GM23338 (cell line): ENCODE measurements at regions not wholly inside any gene's neighbourhood (a gene's known extent, or its start where the extent isn't known, plus 50 kb on each side); places are given as distances from the start of the nearest gene placed in this dataset.

Source experiments
- ATAC-seq: fragments of 200-7000 bp; cut with Tn5 transposase; 3 replicates; pipeline ENCODE4 v1.9.1; 2020
- DNase-seq: peaks from one replicate; pipeline ENCODE4 v3.0.0-alpha.2; 2015; ENCODE audit warnings: low spot score
- H2AFZ ChIP-seq: fragments of 200-600 bp; sonication (generic); 2 replicates; pipeline ENCODE4 v1.8.0; 2016; ENCODE audit warnings: antibody characterized with exemption, mild to moderate bottlenecking, moderate library complexity
- H3F3A ChIP-seq: fragments of 200-600 bp; sonication (generic); replicated peaks from 2 replicates; pipeline ENCODE4 v1.8.0; 2017; ENCODE audit warnings: antibody characterized with exemption, mixed run types, low read depth
- H3K27ac ChIP-seq: fragments of 200-600 bp; sonication (generic); 2 replicates; pipeline ENCODE4 v1.6.1; 2016; ENCODE audit warnings: low read depth
- H3K27me3 ChIP-seq: fragments of 200-600 bp; sonication (generic); 2 replicates; pipeline ENCODE4 v1.8.0; 2016; ENCODE audit warnings: mild to moderate bottlenecking, mixed run types, moderate library complexity; ENCODE audit not compliant: insufficient read depth
- H3K36me3 ChIP-seq: fragments of 200-600 bp; sonication (generic); 2 replicates; pipeline ENCODE4 v1.8.0; 2016; ENCODE audit warnings: mild to moderate bottlenecking; ENCODE audit not compliant: insufficient read depth
- H3K4me1 ChIP-seq: fragments of 200-600 bp; sonication (generic); 2 replicates; pipeline ENCODE4 v1.8.0; 2016; ENCODE audit warnings: mild to moderate bottlenecking, moderate library complexity; ENCODE audit not compliant: insufficient read depth
- H3K4me2 ChIP-seq: fragments of 200-600 bp; sonication (generic); 2 replicates; pipeline ENCODE4 v1.7.1; 2017; ENCODE audit warnings: mixed run types
- H3K4me3 ChIP-seq: fragments of 200-600 bp; sonication (generic); 2 replicates; pipeline ENCODE4 v1.6.1; 2016; ENCODE audit warnings: mixed run types
- H3K79me2 ChIP-seq: fragments of 200-600 bp; sonication (generic); replicated peaks from 2 replicates; pipeline ENCODE4 v1.8.0; 2017; ENCODE audit warnings: mild to moderate bottlenecking; ENCODE audit not compliant: insufficient read depth
- H3K9me2 ChIP-seq: fragments of 200-600 bp; sonication (generic); 2 replicates; pipeline ENCODE4 v1.8.0; 2017; ENCODE audit not compliant: insufficient read depth
- H4K20me1 ChIP-seq: fragments of 200-600 bp; sonication (generic); replicated peaks from 2 replicates; pipeline ENCODE4 v1.8.0; 2017; ENCODE audit warnings: mild to moderate bottlenecking; ENCODE audit not compliant: insufficient read depth
- H3K27ac Mint-ChIP-seq: 2 replicates; pipeline ENCODE4 v1.8.0; 2020; ENCODE audit warnings: inconsistent platforms, mild to moderate bottlenecking, moderate library complexity, mixed read lengths
- H3K27me3 Mint-ChIP-seq: 3 replicates; pipeline ENCODE4 v1.8.0; 2022; ENCODE audit warnings: low read depth, mild to moderate bottlenecking, moderate library complexity, mixed read lengths, inconsistent platforms; ENCODE audit not compliant: insufficient read depth, poor library complexity
- H3K36me3 Mint-ChIP-seq: 3 replicates; pipeline ENCODE4 v1.8.0; 2021; ENCODE audit warnings: low read depth, mild to moderate bottlenecking, inconsistent platforms, moderate library complexity, mixed read lengths
- H3K4me1 Mint-ChIP-seq: 3 replicates; pipeline ENCODE4 v1.8.0; 2020; ENCODE audit warnings: mild to moderate bottlenecking, inconsistent platforms, mixed read lengths
- H3K4me3 Mint-ChIP-seq: 3 replicates; pipeline ENCODE4 v1.8.0; 2021; ENCODE audit warnings: moderate library complexity, mild to moderate bottlenecking, inconsistent platforms, mixed read lengths
- H3K9me3 Mint-ChIP-seq: 3 replicates; pipeline ENCODE4 v1.8.0; 2020; ENCODE audit warnings: moderate library complexity, mild to moderate bottlenecking, inconsistent platforms, mixed read lengths
- CREB1 ChIP-seq: fragments of 250-450 bp; sonication (Bioruptor Pico); IDR thresholded peaks from 2 replicates; pipeline ENCODE4 v1.5.0; 2020; ENCODE audit warnings: low read depth, mild to moderate bottlenecking, moderate library complexity
- CTCF ChIP-seq, 2 experiments: fragments of 200-600 bp in 1 of 2; sonication (generic) in 1 of 2; conservative IDR thresholded peaks; 2 replicates each; pipeline versions ENCODE4 v1.5.1 to v1.6.1; 2016 to 2017; ENCODE audit warnings: antibody characterized with exemption in 2 of 2, low read depth in 2 of 2, mild to moderate bottlenecking in 2 of 2, moderate library complexity in 1 of 2
- EZH2 ChIP-seq: fragments of 200-600 bp; sonication (generic); IDR thresholded peaks from one replicate; pipeline ENCODE4 v1.8.0; 2017; ENCODE audit warnings: antibody characterized with exemption, mild to moderate bottlenecking, low read depth; ENCODE audit not compliant: unreplicated experiment
- JUNB ChIP-seq: IDR thresholded peaks from one replicate; pipeline ENCODE4 v1.6.1; 2016; ENCODE audit warnings: antibody characterized with exemption; ENCODE audit not compliant: unreplicated experiment
- REST ChIP-seq: IDR thresholded peaks from one replicate; pipeline ENCODE4 v1.6.1; 2018; ENCODE audit warnings: antibody characterized with exemption; ENCODE audit not compliant: unreplicated experiment
- STAT1 ChIP-seq: IDR thresholded peaks from one replicate; pipeline ENCODE4 v1.6.1; 2016; ENCODE audit warnings: antibody characterized with exemption; ENCODE audit not compliant: unreplicated experiment
- ZNF331 ChIP-seq: fragments of 250-450 bp; sonication (Bioruptor Pico); IDR thresholded peaks from 2 replicates; pipeline ENCODE4 v1.5.0; 2020; ENCODE audit warnings: low read depth, mild to moderate bottlenecking, moderate library complexity
- TF ChIP-seq, protein P1 (sequence below): fragments of 250-450 bp; sonication (Bioruptor Pico); IDR thresholded peaks from 2 replicates; pipeline ENCODE4 v1.5.0; 2020; ENCODE audit warnings: mild to moderate bottlenecking, moderate library complexity

DNA sequence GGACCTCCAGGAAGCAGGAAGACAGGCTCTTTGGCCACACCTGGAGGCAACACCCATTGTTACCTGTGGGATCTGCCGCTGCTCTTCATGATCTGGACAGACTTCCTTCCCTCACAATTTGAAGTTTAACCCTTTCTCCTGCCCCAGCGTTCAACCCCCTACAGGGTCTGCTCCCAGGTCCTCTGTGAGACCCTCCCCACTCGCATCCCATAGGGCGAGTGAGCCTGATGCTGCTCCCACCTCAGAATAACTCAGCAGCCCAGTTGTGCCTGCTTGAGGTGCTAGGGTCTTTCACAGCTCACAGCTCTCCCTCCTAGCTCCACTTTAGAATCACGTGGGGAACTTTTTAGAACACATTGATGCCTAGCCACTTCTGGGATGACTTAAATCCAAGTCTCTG lies 61.8 kb upstream of the C10orf90 start:
- Histone ChIP-seq H3K36me3 (no peaks in the 10 kb centered on the region), H3K4me3 (no peak overlapping the region), H3K4me2 (no peak overlapping the region), H3K27me3 (no peaks in the 10 kb centered on the region), H3K9me2 (0 out of 2 replicates have a peak, but pooled peaks cover 9% of the 10 kb centered on the region), H2AFZ (no peak overlapping the region), H3K4me1 (peaks cover 14% of the 10 kb centered on the region; the same call in 1 of the 2 replicates), H4K20me1 (no peaks in the 10 kb centered on the region), H3K27ac (no peak overlapping the region), H3F3A (no peaks in the 10 kb centered on the region), H3K79me2 (no peaks in the 10 kb centered on the region)
- H3K27me3 Mint-ChIP-seq = no peaks in the 10 kb centered on the region
- DNase-seq = no peak
- peaks cover 13% of the 10 kb centered on the region; the same call in 2 of the 3 replicates for H3K9me3 Mint-ChIP-seq
- peaks cover 15% of the 10 kb centered on the region; the same call in 2 of the 3 replicates for H3K4me1 Mint-ChIP-seq
- no peak overlapping the region for H3K27ac Mint-ChIP-seq
- H3K36me3 Mint-ChIP-seq = peaks cover 8% of the 10 kb centered on the region; the same call in 2 of the 3 replicates
- no peak for ATAC-seq
- H3K4me3 Mint-ChIP-seq = no peak overlapping the region
- TF ChIP-seq CREB1 (CRISPR knock-in tag) (no peak), EZH2 (no peak), REST (no peak), STAT1 (no peak), CTCF (conservative IDR thresholded peaks at IDR 0.05; ENCODE audit: low read depth in 2 of 2) (no peak), ZNF331 (CRISPR knock-in tag) (no peak), JUNB (no peak)
- TF ChIP-seq, protein P1, sequence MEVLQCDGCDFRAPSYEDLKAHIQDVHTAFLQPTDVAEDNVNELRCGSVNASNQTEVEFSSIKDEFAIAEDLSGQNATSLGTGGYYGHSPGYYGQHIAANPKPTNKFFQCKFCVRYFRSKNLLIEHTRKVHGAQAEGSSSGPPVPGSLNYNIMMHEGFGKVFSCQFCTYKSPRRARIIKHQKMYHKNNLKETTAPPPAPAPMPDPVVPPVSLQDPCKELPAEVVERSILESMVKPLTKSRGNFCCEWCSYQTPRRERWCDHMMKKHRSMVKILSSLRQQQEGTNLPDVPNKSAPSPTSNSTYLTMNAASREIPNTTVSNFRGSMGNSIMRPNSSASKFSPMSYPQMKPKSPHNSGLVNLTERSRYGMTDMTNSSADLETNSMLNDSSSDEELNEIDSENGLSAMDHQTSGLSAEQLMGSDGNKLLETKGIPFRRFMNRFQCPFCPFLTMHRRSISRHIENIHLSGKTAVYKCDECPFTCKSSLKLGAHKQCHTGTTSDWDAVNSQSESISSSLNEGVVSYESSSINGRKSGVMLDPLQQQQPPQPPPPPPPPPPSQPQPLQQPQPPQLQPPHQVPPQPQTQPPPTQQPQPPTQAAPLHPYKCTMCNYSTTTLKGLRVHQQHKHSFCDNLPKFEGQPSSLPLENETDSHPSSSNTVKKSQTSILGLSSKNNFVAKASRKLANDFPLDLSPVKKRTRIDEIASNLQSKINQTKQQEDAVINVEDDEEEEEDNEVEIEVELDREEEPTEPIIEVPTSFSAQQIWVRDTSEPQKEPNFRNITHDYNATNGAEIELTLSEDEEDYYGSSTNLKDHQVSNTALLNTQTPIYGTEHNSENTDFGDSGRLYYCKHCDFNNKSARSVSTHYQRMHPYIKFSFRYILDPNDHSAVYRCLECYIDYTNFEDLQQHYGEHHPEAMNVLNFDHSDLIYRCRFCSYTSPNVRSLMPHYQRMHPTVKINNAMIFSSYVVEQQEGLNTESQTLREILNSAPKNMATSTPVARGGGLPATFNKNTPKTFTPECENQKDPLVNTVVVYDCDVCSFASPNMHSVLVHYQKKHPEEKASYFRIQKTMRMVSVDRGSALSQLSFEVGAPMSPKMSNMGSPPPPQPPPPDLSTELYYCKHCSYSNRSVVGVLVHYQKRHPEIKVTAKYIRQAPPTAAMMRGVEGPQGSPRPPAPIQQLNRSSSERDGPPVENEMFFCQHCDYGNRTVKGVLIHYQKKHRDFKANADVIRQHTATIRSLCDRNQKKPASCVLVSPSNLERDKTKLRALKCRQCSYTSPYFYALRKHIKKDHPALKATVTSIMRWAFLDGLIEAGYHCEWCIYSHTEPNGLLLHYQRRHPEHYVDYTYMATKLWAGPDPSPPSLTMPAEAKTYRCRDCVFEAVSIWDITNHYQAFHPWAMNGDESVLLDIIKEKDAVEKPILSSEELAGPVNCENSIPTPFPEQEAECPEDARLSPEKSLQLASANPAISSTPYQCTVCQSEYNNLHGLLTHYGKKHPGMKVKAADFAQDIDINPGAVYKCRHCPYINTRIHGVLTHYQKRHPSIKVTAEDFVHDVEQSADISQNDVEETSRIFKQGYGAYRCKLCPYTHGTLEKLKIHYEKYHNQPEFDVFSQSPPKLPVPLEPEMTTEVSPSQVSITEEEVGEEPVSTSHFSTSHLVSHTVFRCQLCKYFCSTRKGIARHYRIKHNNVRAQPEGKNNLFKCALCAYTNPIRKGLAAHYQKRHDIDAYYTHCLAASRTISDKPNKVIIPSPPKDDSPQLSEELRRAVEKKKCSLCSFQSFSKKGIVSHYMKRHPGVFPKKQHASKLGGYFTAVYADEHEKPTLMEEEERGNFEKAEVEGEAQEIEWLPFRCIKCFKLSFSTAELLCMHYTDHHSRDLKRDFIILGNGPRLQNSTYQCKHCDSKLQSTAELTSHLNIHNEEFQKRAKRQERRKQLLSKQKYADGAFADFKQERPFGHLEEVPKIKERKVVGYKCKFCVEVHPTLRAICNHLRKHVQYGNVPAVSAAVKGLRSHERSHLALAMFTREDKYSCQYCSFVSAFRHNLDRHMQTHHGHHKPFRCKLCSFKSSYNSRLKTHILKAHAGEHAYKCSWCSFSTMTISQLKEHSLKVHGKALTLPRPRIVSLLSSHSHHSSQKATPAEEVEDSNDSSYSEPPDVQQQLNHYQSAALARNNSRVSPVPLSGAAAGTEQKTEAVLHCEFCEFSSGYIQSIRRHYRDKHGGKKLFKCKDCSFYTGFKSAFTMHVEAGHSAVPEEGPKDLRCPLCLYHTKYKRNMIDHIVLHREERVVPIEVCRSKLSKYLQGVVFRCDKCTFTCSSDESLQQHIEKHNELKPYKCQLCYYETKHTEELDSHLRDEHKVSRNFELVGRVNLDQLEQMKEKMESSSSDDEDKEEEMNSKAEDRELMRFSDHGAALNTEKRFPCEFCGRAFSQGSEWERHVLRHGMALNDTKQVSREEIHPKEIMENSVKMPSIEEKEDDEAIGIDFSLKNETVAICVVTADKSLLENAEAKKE (CRISPR knock-in tag) = no peak
